B cell (primary cell): ENCODE measurements at regions not wholly inside any gene's neighbourhood (a gene's known extent, or its start where the extent isn't known, plus 50 kb on each side); places are given as distances from the start of the nearest gene placed in this dataset.
A peak's percentile ranks its signal among the peaks of the same experiment; 100 is the strongest.

Experiments used
- ATAC-seq: fragments of 200-7000 bp; cut with Tn5 transposase; one replicate; pipeline ENCODE4 v1.10.0; 2021; ENCODE audit warnings: low read depth, mild to moderate bottlenecking, moderate number of reproducible peaks, moderate library complexity
- CTCF ChIA-PET: fragments of 350-600 bp; sonication (Branson Sonifier 250); formaldehyde crosslinking; loops from one replicate; lab custom pipeline; 2021; ENCODE audit warnings: antibody characterized with exemption, inconsistent platforms; lab: Charles Lee
- POLR2A ChIA-PET: fragments of 350-600 bp; sonication (Branson Sonifier 250); formaldehyde crosslinking; loops from one replicate; lab custom pipeline; 2021; ENCODE audit warnings: antibody characterized with exemption; lab: Charles Lee
- DNase-seq: peaks from one replicate; pipeline ENCODE4 v3.0.0; 2013
- H2AFZ ChIP-seq: 2 replicates; pipeline ENCODE4 v1.6.1; 2012; ENCODE audit warnings: mild to moderate bottlenecking, low read depth, low read length; ENCODE audit not compliant: insufficient read depth, poor library complexity, severe bottlenecking
- H3K27ac ChIP-seq, 2 donors: 1 replicate in 1 of 2; 2 replicates in 1 of 2; pipeline ENCODE4 v1.5.1; 2012 to 2013; ENCODE audit warnings: low read length in 2 of 2, mild to moderate bottlenecking in 2 of 2, moderate library complexity in 1 of 2
- H3K27me3 ChIP-seq, 4 experiments: fragments of 200-600 bp in 1 of 4; sonication (generic) in 1 of 4; replicated peaks in 1 of 4; 1 replicate in 2 of 4; 2 replicates in 2 of 4; pipeline versions ENCODE4 v1.6.1 to v1.7.0; 2013 to 2016; ENCODE audit warnings: low read length in 3 of 4, mild to moderate bottlenecking in 2 of 4, mixed read lengths in 1 of 4, moderate library complexity in 1 of 4; ENCODE audit not compliant: insufficient read depth in 4 of 4, control insufficient read depth in 3 of 4; ENCODE audit errors: control extremely low read depth in 1 of 4
- H3K36me3 ChIP-seq, 2 experiments: replicated peaks in 1 of 2; 1 replicate in 1 of 2; 2 replicates in 1 of 2; pipeline versions ENCODE4 v1.6.1 to v1.7.1; 2013; ENCODE audit warnings: low read length in 1 of 2; ENCODE audit not compliant: insufficient read depth in 2 of 2, control insufficient read depth in 1 of 2; ENCODE audit errors: control extremely low read depth in 1 of 2, extremely low read depth in 1 of 2
- H3K4me1 ChIP-seq, 2 donors: fragments of 200-600 bp in 1 of 2; sonication (generic) in 1 of 2; 1 replicate in 1 of 2; 2 replicates in 1 of 2; pipeline versions ENCODE4 v1.5.1 to v1.6.1; 2013 to 2017; ENCODE audit warnings: low read length in 2 of 2; ENCODE audit not compliant: control insufficient read depth in 2 of 2, insufficient read depth in 2 of 2
- H3K4me2 ChIP-seq: replicated peaks from 2 replicates; pipeline ENCODE3; 2012; ENCODE audit warnings: mild to moderate bottlenecking, low read depth, low read length; ENCODE audit not compliant: poor library complexity, severe bottlenecking
- H3K4me3 ChIP-seq, 5 experiments: fragments of 200-600 bp in 1 of 5; sonication (generic) in 1 of 5; 1 replicate in 3 of 5; 2 replicates in 2 of 5; pipeline versions ENCODE4 v1.5.1 to v1.7.0; 2011 to 2016; ENCODE audit warnings: low read length in 4 of 5, mild to moderate bottlenecking in 4 of 5, low read depth in 2 of 5, control low read depth in 1 of 5, moderate library complexity in 1 of 5; ENCODE audit not compliant: insufficient read depth in 1 of 5; ENCODE audit errors: control extremely low read depth in 1 of 5, extremely low read depth in 1 of 5
- H3K79me2 ChIP-seq: fragments of 200-600 bp; sonication (generic); one replicate; pipeline ENCODE4 v1.6.0; 2016; ENCODE audit warnings: low read length; ENCODE audit not compliant: control insufficient read depth, insufficient read depth
- H3K9ac ChIP-seq: fragments of 200-600 bp; sonication (generic); 2 replicates; pipeline ENCODE4 v1.6.1; 2017; ENCODE audit warnings: mild to moderate bottlenecking, low read length, moderate library complexity
- H3K9me3 ChIP-seq, 3 donors: one replicate each; pipeline versions ENCODE4 v1.6.1 to v1.7.1; 2013; ENCODE audit warnings: low read length in 2 of 3; ENCODE audit not compliant: control insufficient read depth in 2 of 3, insufficient read depth in 1 of 3; ENCODE audit errors: control extremely low read depth in 1 of 3
- H4K20me1 ChIP-seq: 2 replicates; pipeline ENCODE4 v1.6.0; 2012; ENCODE audit warnings: mild to moderate bottlenecking, low read length; ENCODE audit not compliant: insufficient read depth, control insufficient read depth, poor library complexity, severe bottlenecking
- H3K27ac Mint-ChIP-seq: one replicate; pipeline ENCODE4 v1.8.0; 2021; ENCODE audit warnings: mixed read lengths
- H3K27me3 Mint-ChIP-seq: one replicate; pipeline ENCODE4 v1.8.0; 2021; ENCODE audit warnings: mixed read lengths
- H3K4me1 Mint-ChIP-seq: one replicate; pipeline ENCODE4 v1.8.0; 2021; ENCODE audit warnings: mixed read lengths
- H3K4me3 Mint-ChIP-seq: one replicate; pipeline ENCODE4 v1.8.0; 2021; ENCODE audit warnings: mixed read lengths
- H3K9me3 Mint-ChIP-seq: one replicate; pipeline ENCODE4 v1.8.0; 2022; ENCODE audit warnings: mixed read lengths; ENCODE audit not compliant: insufficient read depth
- CTCF ChIP-seq: fragments of 200-600 bp; IDR thresholded peaks from one replicate; pipeline ENCODE4 v1.8.0; 2022; ENCODE audit warnings: antibody characterized with exemption, mild to moderate bottlenecking
- EZH2 ChIP-seq: IDR thresholded peaks from 2 replicates; pipeline ENCODE4 v1.6.1; 2012; ENCODE audit warnings: borderline replicate concordance, low read depth, mild to moderate bottlenecking, moderate library complexity, low read length; ENCODE audit not compliant: insufficient read depth, poor library complexity, severe bottlenecking
- WGBS: methylation state at CpG from one replicate; pipeline ENCODE4 v1.1.5; 2013; ENCODE audit warnings: missing lambda C conversion rate; ENCODE audit not compliant: insufficient coverage; 5-methylcytosine and 5-hydroxymethylcytosine counted together
- intact Hi-C: fragments of 100-400 bp; cut with micrococcal nuclease; formaldehyde crosslinking; loops from one replicate; pipeline ENCODE4 v1.10.0; 2022

DNA sequence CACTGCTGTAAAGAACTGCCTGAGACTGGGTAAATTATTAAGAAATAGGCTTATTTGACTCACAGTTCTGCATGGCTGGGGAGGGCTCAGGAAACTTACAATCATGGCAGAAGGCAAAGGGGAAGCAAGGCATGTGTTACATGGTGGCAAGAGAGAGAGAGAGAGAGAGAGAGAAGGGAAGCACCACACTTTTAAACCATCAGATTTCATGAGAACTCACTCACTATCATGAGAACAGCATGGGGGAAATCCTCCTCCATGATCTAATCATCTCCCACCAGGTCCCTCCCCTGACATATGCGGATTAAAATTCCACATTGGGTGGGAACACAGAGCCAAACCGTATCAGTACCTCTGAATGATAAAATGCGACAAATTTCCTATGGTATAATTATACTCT lies 203.9 kb upstream of the MARCKS start:
- Histone ChIP-seq H3K9me3 (no peaks in the 10 kb centered on the region), H3K4me1 (peaks cover 38 to 42% of the 10 kb centered on the region in 2 donors), H4K20me1 (no peaks in the 10 kb centered on the region), H3K4me2 (no peak overlapping the region), H3K27me3 (no peaks in the 10 kb centered on the region), H3K27ac (no peak overlapping the region), H3K9ac (no peak overlapping the region), H3K36me3 (no peaks in the 10 kb centered on the region), H3K79me2 (no peaks in the 10 kb centered on the region), H2AFZ (no peak overlapping the region), H3K4me3 (no peak overlapping the region)
- no peak for ATAC-seq
- TF ChIP-seq CTCF (no peak), EZH2 (no peak)
- ChIA-PET POLR2A (no interaction called here), CTCF (no interaction called here)
- WGBS: no CpG with 5 or more reads among the region's 3 CpGs
- Mint-ChIP-seq H3K27ac (peak overlapping the region; percentile 8), H3K4me1 (peaks cover 51% of the 10 kb centered on the region), H3K9me3 (no peaks in the 10 kb centered on the region), H3K4me3 (no peak overlapping the region), H3K27me3 (no peaks in the 10 kb centered on the region)
- intact Hi-C loops: no loop called here
- DNase-seq: peak; percentile 18

DNA sequence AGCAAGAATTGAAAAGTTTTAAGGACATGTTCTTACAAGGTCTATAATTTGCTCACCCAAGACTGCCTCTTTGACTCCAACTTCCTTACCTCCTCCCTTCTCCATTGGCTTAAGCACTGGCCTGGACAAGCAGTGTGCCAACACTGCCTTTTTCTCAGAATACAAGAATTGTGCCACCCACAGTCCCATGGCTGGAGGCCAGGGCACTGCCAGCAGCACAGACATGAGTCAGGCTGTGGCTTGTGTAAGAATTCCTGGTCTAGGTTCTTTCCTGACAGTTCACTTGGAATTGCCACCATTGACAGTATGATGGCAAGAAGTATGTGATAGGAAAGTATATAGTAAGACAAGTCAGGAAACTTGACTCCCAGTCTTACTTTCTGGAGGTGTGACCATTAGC lies 202.7 kb upstream of the MARCKS start:
- Histone ChIP-seq H3K27ac (no peak overlapping the region), H3K36me3 (no peaks in the 10 kb centered on the region), H3K4me1 (peaks cover 38 to 40% of the 10 kb centered on the region in 2 donors), H3K27me3 (no peaks in the 10 kb centered on the region), H3K9me3 (no peaks in the 10 kb centered on the region), H3K79me2 (no peaks in the 10 kb centered on the region), H4K20me1 (no peaks in the 10 kb centered on the region), H3K4me3 (no peak overlapping the region), H3K9ac (no peak overlapping the region), H2AFZ (no peak overlapping the region), H3K4me2 (no peak overlapping the region)
- H3K27me3 Mint-ChIP-seq: no peaks in the 10 kb centered on the region
- intact Hi-C loops: no loop called here
- no peaks in the 10 kb centered on the region for H3K9me3 Mint-ChIP-seq
- peak overlapping the region; percentile 11 for H3K4me3 Mint-ChIP-seq
- DNase-seq: no peak
- ChIA-PET CTCF (no interaction called here), POLR2A (no interaction called here)
- no peak for TF ChIP-seq EZH2
- no peak for TF ChIP-seq CTCF
- peaks cover 42% of the 10 kb centered on the region for H3K4me1 Mint-ChIP-seq
- no peak for ATAC-seq
- peak overlapping the region; percentile 70 for H3K27ac Mint-ChIP-seq
